ENCODE measurements at regions not wholly inside any gene's neighbourhood (a gene's known extent, or its start where the extent isn't known, plus 50 kb on each side); places are given as distances from the start of the nearest gene placed in this dataset.

DNA sequence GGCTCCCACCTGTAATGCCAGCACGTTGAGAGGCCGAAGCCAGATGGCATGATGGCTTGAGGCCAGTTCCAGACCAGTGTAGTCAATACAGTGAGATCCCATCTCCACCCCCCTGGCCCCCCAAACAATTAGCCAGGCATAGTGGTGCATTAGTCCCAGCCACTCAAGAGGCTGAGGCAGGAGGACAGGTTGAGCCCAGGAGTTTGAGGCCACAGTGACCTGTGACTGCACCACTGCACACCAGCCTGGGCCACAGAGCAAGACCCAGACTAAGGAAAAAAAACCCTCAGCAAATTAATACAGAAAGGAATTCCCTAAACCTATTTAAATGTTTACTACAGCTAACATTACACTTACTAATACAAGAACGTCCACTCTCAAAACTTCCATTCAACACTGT lies 424.6 kb downstream of the SHQ1 start:
- TF ChIP-seq POLR2AphosphoS5 (IDR thresholded peaks at IDR 0.05; ENCODE audit: low read depth, low read length) = no peak
- TF ChIP-seq POLR2A (IDR thresholded peaks at IDR 0.05; ENCODE audit: low read depth, low read length) = no peak
- no peak for TF ChIP-seq TAF1 (IDR thresholded peaks at IDR 0.05; ENCODE audit: low read depth, low read length)

All from GM12891 (cell line).